SU-DHL-6 (cell line): ENCODE measurements at regions not wholly inside any gene's neighbourhood (a gene's known extent, or its start where the extent isn't known, plus 50 kb on each side); places are given as distances from the start of the nearest gene placed in this dataset.

Experiments
- H2AFZ ChIP-seq: fragments of 200-600 bp; sonication (generic); 2 replicates; pipeline ENCODE4 v1.6.1; 2014; ENCODE audit warnings: low read depth, mild to moderate bottlenecking, moderate library complexity, mixed read lengths, antibody characterized with exemption, low read length; ENCODE audit not compliant: severe bottlenecking
- H3F3A ChIP-seq: fragments of 200-600 bp; shearing (Covaris generic); 2 replicates; pipeline ENCODE4 v1.6.0; 2016; ENCODE audit warnings: antibody characterized with exemption, mild to moderate bottlenecking; ENCODE audit not compliant: insufficient read depth
- H3K27ac ChIP-seq: fragments of 200-600 bp; sonication (generic); 2 replicates; pipeline ENCODE4 v1.5.1; 2016; ENCODE audit warnings: low read depth, mild to moderate bottlenecking, low read length, moderate library complexity, mixed read lengths
- H3K27me3 ChIP-seq: fragments of 200-600 bp; sonication (generic), shearing (Covaris generic); 2 replicates; pipeline ENCODE4 v1.6.0; 2014; ENCODE audit warnings: mild to moderate bottlenecking, low read length
- H3K36me3 ChIP-seq: fragments of 200-600 bp; sonication (generic); 2 replicates; pipeline ENCODE4 v1.6.1; 2014; ENCODE audit warnings: mild to moderate bottlenecking, low read length, mixed read lengths
- H3K4me2 ChIP-seq: fragments of 300-600, 200-600 bp; shearing (Covaris generic), sonication (generic); 2 replicates; pipeline ENCODE4 v1.6.0; 2014; ENCODE audit warnings: low read length, low read depth, mild to moderate bottlenecking; ENCODE audit not compliant: poor library complexity, severe bottlenecking
- H3K4me3 ChIP-seq: fragments of 200-600 bp; sonication (generic); 2 replicates; pipeline ENCODE4 v1.5.1; 2014; ENCODE audit warnings: antibody characterized with exemption, low read length, mild to moderate bottlenecking, mixed read lengths; ENCODE audit not compliant: insufficient read depth, poor library complexity, severe bottlenecking
- H3K79me2 ChIP-seq: fragments of 200-600 bp; sonication (generic); 2 replicates; pipeline ENCODE4 v1.6.1; 2014; ENCODE audit warnings: mild to moderate bottlenecking, low read length, moderate library complexity; ENCODE audit not compliant: insufficient read depth
- H3K9ac ChIP-seq: fragments of 200-600 bp; sonication (generic); 2 replicates; pipeline ENCODE4 v1.7.0; 2014; ENCODE audit warnings: mild to moderate bottlenecking, low read length
- H3K9me2 ChIP-seq: fragments of 200-600 bp; sonication (generic); replicated peaks from 2 replicates; pipeline ENCODE4 v1.6.1; 2014; ENCODE audit warnings: low read length; ENCODE audit not compliant: insufficient read depth
- H3K9me3 ChIP-seq: fragments of 200-600 bp; sonication (generic); 2 replicates; pipeline ENCODE4 v1.6.1; 2014; ENCODE audit warnings: low read length, mixed read lengths; ENCODE audit not compliant: insufficient read depth
- H4K20me1 ChIP-seq: fragments of 200-600 bp; sonication (generic); 2 replicates; pipeline ENCODE4 v1.6.1; 2014; ENCODE audit warnings: low read depth, mild to moderate bottlenecking, antibody characterized with exemption, low read length, moderate library complexity, mixed read lengths
- EZH2phosphoT487 ChIP-seq: fragments of 200-600 bp; sonication (generic), shearing (Covaris generic); conservative IDR thresholded peaks from 2 replicates; pipeline ENCODE4 v1.6.1; 2018; ENCODE audit warnings: mild to moderate bottlenecking, antibody characterized with exemption, low read length, moderate library complexity, mixed read lengths
- TF ChIP-seq, protein P1 (sequence below): fragments of 200-600 bp; sonication (generic); IDR thresholded peaks from one replicate; pipeline ENCODE4 v1.5.1; 2017; ENCODE audit warnings: antibody characterized with exemption, mild to moderate bottlenecking, low read length, moderate library complexity; ENCODE audit not compliant: insufficient read depth, poor library complexity, severe bottlenecking

DNA sequence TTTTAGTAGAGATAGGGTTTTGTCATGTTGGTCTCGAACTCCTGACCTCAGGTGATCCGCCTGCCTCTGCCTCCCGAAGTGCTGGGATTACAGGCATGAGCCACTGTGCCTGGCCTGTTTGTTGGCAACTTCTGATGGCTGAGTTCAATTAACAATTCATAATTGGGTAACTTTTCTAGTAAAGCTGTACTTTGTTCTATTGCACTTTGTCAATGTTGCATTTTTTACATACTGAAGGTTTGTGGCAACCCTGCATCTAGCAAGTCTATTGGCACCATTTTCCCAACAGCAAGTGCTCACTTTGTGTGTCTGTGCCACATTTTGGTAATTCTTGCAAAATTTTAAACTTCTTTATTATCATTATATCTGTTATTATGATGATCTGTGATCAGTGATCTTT lies 64.5 kb upstream of the USP24 start:
- no peaks in the 10 kb centered on the region for H3K9me2 ChIP-seq
- no peaks in the 10 kb centered on the region for H3F3A ChIP-seq
- no peak overlapping the region for H2AFZ ChIP-seq
- H3K27ac ChIP-seq, result no peak overlapping the region
- no peaks in the 10 kb centered on the region for H3K27me3 ChIP-seq
- H3K4me2 ChIP-seq, result no peak overlapping the region
- H3K4me3 ChIP-seq, result no peak overlapping the region
- no peaks in the 10 kb centered on the region for H3K9me3 ChIP-seq
- H3K9ac ChIP-seq, result no peak overlapping the region
- H3K36me3 ChIP-seq, result no peaks in the 10 kb centered on the region
- no peak for TF ChIP-seq EZH2phosphoT487
- TF ChIP-seq, protein P1, sequence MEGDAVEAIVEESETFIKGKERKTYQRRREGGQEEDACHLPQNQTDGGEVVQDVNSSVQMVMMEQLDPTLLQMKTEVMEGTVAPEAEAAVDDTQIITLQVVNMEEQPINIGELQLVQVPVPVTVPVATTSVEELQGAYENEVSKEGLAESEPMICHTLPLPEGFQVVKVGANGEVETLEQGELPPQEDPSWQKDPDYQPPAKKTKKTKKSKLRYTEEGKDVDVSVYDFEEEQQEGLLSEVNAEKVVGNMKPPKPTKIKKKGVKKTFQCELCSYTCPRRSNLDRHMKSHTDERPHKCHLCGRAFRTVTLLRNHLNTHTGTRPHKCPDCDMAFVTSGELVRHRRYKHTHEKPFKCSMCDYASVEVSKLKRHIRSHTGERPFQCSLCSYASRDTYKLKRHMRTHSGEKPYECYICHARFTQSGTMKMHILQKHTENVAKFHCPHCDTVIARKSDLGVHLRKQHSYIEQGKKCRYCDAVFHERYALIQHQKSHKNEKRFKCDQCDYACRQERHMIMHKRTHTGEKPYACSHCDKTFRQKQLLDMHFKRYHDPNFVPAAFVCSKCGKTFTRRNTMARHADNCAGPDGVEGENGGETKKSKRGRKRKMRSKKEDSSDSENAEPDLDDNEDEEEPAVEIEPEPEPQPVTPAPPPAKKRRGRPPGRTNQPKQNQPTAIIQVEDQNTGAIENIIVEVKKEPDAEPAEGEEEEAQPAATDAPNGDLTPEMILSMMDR, result no peak
- H4K20me1 ChIP-seq, result no peaks in the 10 kb centered on the region
- H3K79me2 ChIP-seq, result no peaks in the 10 kb centered on the region

DNA sequence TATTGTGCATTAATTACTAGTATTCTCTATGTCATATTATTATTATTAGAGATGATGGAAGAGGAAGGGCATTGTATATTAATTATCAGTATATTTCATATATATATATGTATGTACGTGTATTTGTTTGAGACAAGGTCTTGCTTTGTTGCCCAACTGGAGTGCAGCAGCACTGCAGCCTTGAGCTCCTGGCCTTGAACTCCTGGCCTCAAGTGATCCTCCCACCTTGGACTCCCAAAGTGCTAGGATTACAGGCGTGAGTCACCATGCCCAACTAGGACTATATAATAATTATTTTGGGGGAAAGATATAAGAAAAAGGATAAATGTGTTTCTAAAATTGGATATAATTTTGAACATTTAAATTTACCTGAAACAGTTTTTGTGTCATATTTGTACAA lies 63.2 kb upstream of the USP24 start:
- Histone ChIP-seq H3K4me2 (no peak overlapping the region), H3K27me3 (no peaks in the 10 kb centered on the region), H3K36me3 (no peaks in the 10 kb centered on the region), H3K79me2 (no peaks in the 10 kb centered on the region), H4K20me1 (no peaks in the 10 kb centered on the region), H2AFZ (no peak overlapping the region), H3K9me2 (no peaks in the 10 kb centered on the region), H3K4me3 (no peak overlapping the region), H3F3A (no peaks in the 10 kb centered on the region), H3K27ac (no peak overlapping the region), H3K9ac (no peak overlapping the region), H3K9me3 (no peaks in the 10 kb centered on the region)
- TF ChIP-seq EZH2phosphoT487, result no peak
- TF ChIP-seq, protein P1, result no peak

DNA sequence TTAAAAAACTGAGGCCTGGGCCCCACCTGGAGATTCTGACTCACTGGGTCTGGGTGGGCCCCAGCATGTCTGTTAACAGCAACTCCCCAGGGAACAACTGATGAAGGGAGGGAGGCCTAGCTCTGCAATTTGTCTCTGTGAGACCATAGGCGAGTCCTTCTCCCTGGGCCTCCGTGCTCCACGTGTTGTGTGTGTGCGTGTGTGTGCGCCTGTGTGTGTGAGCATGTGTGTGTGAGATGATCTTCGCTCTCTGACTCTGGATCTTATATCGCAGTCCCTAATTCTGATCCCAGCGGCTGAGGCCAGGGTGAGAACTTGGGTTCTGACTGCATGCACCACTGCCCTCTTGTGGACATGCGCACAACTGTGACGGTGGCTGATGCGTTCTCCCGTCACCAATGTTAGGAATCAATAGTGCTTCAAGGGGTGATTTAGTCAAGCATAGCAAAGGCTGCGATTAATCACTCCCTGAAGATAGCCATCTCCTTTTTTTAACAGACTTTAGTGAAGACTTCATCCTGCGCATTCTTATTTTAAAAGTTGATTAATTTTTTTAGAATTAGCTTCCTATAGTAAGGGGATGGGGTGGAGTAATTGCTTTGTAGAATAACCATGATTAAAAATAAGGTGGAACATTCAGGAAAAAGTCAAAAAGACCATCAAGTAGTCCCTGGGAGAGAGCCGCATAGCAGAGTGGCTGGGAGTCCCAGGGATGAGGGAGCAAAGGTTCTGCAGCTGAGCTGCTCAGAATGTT lies 62.4 kb upstream of the USP24 start:
- no peaks in the 10 kb centered on the region for H4K20me1 ChIP-seq
- no peaks in the 10 kb centered on the region for H3F3A ChIP-seq
- H3K9ac ChIP-seq, result no peak overlapping the region
- peak overlapping the region; percentile 68 for H2AFZ ChIP-seq
- no peaks in the 10 kb centered on the region for H3K9me2 ChIP-seq
- H3K27ac ChIP-seq, result no peak overlapping the region
- no peaks in the 10 kb centered on the region for H3K9me3 ChIP-seq
- TF ChIP-seq, protein P1, result peak; percentile 86
- TF ChIP-seq EZH2phosphoT487, result no peak
- H3K27me3 ChIP-seq, result no peaks in the 10 kb centered on the region
- no peak overlapping the region for H3K4me2 ChIP-seq
- no peak overlapping the region for H3K4me3 ChIP-seq
- no peaks in the 10 kb centered on the region for H3K79me2 ChIP-seq
- no peaks in the 10 kb centered on the region for H3K36me3 ChIP-seq
